Head of caudate nucleus (tissue), 42 donors: ENCODE measurements at regions not wholly inside any gene's neighbourhood (a gene's known extent, or its start where the extent isn't known, plus 50 kb on each side); places are given as distances from the start of the nearest gene placed in this dataset.
"Not testable (repeated sequence)": the region's sequence is repeated elsewhere in the genome, so short reads cannot be mapped to it uniquely, and the experiment has no call there.

Experiments
- DNase-seq, 42 donors: peaks; one replicate each; pipeline versions ENCODE4 v3.0.0 to v3.0.0-alpha.2; 2020 to 2021; ENCODE audit warnings: mixed read lengths in 7 of 42
- intact Hi-C: fragments of 100-400 bp; cut with DNase I; formaldehyde crosslinking; loops from one replicate; pipeline ENCODE4 v1.15.0; 2022

GRCh38 chr3:144524531-144524930 is 552.9 kb downstream of the DIPK2A start:
- no peak for DNase-seq
- intact Hi-C loops = no loop called here

DNA sequence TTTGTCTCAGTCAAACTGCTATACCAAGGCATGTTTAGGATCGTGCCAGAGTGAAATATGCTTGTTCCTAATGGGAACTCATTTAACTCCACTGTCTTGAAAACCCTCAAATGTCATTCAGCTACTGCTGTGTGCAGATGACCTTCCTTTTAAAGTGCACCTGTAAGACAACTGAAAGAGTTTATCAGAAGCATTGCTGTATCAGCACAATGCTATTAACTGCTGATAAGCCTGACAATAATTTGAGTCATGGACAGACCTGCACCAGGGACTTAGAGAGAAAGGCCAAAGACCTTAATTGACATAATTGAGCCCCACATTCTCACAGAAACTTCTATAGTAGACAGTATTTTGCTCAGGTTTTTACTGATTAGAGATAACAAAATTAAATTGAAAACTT is 557.9 kb downstream of the DIPK2A start:
- intact Hi-C loops = no loop called here
- no peak for DNase-seq

GRCh38 chr3:144544871-144545270 is 573.2 kb downstream of the DIPK2A start:
- no peak for DNase-seq
- intact Hi-C loops = no loop called here

DNA sequence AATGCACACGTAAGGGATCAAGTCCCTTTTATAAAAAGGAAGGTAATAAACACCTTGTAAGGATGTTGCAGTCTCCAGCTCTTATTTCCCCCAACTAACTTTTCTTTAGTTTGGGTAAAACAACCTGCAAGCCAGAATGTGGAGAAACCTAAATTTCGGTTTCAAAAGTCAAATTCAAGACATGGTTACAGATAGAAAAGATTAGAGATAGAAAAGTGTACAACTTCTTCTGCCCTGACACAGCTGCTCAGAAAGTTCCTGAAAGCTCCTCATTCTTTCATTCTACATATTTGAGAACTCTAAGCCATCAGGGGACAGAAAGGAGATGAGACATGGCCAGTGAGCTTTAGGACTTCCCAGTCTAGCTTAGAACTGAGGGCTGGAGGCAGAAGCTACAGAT is 574.9 kb downstream of the DIPK2A start:
- DNase-seq = no peak
- intact Hi-C loops = no loop called here

- DNase-seq = no peak
- intact Hi-C loops = no loop called here
Observed at GRCh38 chr3:144548346-144548745, 576.7 kb downstream of the DIPK2A start.

- no peak for DNase-seq
- intact Hi-C loops = no loop called here
Observed at GRCh38 chr3:144549166-144549565, 577.5 kb downstream of the DIPK2A start.

GRCh38 chr3:144552346-144553057 is 580.9 kb downstream of the DIPK2A start:
- intact Hi-C loops = no loop called here

GRCh38 chr3:144553301-144553700 is 581.7 kb downstream of the DIPK2A start:
- no peak for DNase-seq
- intact Hi-C loops = no loop called here

More at GRCh38 chr3:144552346-144553057, 580.9 kb downstream of the DIPK2A start:
- DNase-seq = no peak

DNA sequence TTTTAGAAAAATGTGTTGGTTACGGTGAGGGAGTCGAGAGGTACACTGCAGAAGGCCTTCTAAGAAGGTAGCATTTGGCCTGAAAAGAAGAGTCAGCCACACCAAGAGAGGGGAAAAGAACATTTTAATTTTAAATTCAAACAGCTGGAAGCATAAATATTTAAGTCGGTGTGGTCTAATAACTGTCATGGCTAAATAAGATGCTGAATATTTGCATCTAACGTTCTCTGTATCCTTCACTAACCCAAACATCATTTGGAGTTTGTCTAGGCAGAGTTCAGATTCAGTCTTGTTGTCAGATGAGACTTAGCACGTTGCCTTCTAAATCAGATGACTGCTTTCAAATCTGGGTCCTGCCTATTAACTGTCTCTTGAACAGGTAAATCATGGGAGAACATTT is 583.3 kb downstream of the DIPK2A start:
- intact Hi-C loops = no loop called here
- no peak for DNase-seq

DNA sequence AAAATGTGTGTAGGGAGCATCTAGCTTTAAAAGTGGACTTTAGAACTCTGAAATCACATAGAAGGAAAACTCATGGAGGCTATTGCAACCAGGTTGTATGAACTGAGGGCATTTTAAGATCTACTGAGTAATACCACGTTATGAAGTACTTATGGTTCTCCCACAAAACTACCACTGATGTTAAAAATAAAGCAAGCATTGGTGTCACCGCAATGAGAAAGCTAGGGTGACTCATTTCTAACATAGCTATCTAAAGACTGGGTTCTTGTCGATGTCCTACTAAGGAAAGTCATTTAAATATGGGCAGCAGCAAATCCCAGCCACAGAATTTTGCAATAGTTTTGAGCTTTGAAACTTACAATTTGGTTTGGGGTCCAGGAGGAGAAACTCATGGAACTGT is 584.8 kb downstream of the DIPK2A start:
- no peak for DNase-seq
- intact Hi-C loops = no loop called here

DNA sequence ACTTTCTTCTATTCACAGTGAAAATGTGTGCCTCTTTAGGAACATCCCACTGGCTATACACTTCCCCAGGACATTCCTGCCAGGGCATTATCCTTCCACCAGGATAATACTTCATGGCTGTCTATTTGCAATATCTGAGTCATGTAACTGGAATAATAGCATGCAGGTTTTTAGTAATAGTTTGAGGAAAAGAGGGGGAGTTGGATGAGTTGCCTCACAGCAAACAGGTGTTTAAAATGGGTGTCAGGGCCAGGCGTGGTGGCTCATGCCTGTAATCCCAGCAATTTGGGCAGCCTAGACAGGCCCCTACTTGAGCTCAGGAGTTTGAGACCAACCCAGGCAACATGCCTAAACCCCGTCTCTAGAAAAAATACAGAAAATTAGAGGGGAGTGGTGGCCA is 585.9 kb downstream of the DIPK2A start:
- intact Hi-C loops = no loop called here
- no peak for DNase-seq

GRCh38 chr3:144564011-144564410 is 592.4 kb downstream of the DIPK2A start:
- no peak for DNase-seq
- intact Hi-C loops = no loop called here

DNA sequence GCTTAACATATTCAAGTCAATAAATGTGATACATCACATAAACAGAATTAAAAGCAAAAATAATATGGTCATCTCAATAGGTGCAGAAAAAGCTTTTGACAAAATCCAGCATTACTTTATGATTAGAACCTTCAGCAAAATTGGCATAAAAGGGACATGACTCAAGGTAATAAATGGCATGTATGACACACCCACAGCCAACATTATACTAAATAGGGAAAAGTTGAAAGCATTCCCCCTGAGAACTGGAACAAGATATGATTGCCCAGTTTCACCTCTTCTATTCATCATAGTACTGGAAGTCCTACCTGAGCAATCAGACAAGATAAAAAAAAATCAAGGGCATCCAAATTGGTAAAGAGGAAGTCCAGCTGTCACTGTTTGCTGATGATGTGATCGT is 594.7 kb downstream of the DIPK2A start:
- DNase-seq = no peak
- intact Hi-C loops = no loop called here

- no peak for DNase-seq
- intact Hi-C loops = no loop called here
Observed at GRCh38 chr3:144569651-144570050, 598.0 kb downstream of the DIPK2A start.

GRCh38 chr3:144583871-144584270 is 612.2 kb downstream of the DIPK2A start:
- DNase-seq = no peak
- intact Hi-C loops = no loop called here

GRCh38 chr3:144585408-144585807 is 613.8 kb downstream of the DIPK2A start:
- DNase-seq = no peak
- intact Hi-C loops = no loop called here

GRCh38 chr3:144585953-144586352 is 614.3 kb downstream of the DIPK2A start:
- intact Hi-C loops = no loop called here
- no peak for DNase-seq

GRCh38 chr3:144586382-144586781 is 614.8 kb downstream of the DIPK2A start:
- intact Hi-C loops = no loop called here
- DNase-seq = no peak

- intact Hi-C loops = no loop called here
Observed at GRCh38 chr3:144590854-144591253, 619.2 kb downstream of the DIPK2A start.

GRCh38 chr3:144593881-144594280 is 622.3 kb downstream of the DIPK2A start:
- intact Hi-C loops = no loop called here
- DNase-seq = no peak

More at GRCh38 chr3:144590854-144591253, 619.2 kb downstream of the DIPK2A start:
- DNase-seq = no peak

GRCh38 chr3:144620236-144620635 is 648.6 kb downstream of the DIPK2A start:
- DNase-seq, intact Hi-C loops: not testable (repeated sequence)

DNA sequence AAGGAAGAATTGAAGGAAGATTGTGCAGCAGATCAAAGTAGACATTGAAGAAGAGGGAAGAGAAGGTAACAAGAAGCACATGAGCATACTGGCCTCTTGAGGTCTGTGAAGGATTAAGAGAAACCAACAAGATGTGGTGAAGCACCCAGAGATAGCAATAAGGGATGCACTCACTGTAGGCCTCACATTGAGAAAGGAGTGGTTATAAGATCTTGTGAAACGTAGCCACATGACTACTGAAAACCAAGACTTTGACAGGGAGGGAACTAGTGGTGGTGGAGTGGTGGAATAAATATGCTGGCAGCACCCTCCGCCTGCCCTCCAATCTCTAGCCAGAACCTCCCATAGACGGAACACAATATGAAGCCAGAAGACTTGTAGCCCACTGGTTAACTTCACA is 651.2 kb downstream of the DIPK2A start:
- DNase-seq = no peak
- intact Hi-C loops = no loop called here
